G401.6 (cell line): ENCODE measurements at regions not wholly inside any gene's neighbourhood (a gene's known extent, or its start where the extent isn't known, plus 50 kb on each side); places are given as distances from the start of the nearest gene placed in this dataset.
"Not testable (repeated sequence)": the region's sequence is repeated elsewhere in the genome, so short reads cannot be mapped to it uniquely, and the experiment has no call there.

Experiments
- FAIRE-seq: peaks from 2 replicates; lab custom pipeline; 2012; peaks lifted over from hg19 to GRCh38; lab: Jason Lieb, UNC

DNA sequence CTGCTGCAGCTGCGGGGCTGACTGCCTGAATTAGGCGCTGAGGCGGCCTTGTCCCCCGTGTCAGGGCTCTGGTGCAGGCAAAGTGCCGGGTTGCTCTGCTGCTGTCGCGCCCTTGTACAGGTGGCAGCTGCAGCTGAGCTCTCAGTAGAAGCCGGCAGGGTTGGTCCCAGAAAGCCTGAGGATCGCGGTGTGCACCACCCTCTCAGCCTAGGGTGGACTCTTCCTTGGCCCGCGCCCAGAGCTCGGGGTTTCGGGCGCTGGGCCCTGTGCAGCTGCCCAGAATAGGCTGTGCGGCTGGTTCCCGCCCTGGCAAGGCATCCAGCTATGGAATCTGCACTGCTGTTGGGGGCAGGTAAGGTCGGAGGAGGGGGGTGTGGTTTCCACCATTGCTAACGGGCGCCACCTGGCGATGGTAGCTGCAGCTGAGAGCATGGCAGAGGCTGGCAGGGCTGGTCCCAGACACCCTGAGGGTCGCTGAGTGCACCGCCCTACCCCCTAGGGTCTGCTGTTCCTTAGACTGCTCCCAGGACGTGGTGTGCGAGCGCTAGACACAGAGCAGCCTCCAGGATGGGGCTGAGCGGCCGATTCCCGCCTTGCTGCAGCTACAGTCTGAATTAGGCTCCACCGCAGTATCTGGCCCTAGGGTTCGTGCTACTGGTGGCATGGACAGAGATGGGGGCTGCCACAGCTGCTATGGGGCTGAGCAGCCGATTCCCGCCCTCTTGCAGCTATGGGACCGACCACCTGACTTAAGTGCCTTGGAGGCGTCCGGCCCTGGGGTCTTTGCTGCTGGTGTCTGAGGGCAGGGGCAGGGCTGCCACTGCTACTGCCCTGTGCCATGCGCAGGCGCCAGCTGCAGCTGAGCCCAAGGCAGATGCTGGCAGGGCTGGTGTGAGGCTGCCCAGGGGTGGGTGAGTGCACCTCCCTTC is 145.0 kb downstream of the CCDC74A start:
- not testable (repeated sequence) for FAIRE-seq

GRCh38 chr2:131673400-131674173 is 145.9 kb downstream of the CCDC74A start:
- no peak for FAIRE-seq

DNA sequence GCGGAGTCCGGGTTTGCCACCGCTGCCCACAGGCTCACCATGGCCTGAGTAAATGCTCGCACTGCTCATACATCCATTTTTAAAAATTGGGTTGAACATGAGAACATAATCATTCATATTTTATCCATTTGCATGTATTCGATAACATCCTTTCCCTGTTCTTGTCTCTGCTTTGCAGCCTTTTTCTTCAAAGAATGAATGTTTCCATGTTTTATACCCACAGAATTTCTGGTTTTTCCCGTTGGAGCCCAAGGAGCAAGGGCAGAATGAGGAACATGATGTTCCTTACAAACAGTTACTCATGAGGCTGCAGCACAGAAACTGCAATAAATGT is 146.5 kb downstream of the CCDC74A start:
- no peak for FAIRE-seq

DNA sequence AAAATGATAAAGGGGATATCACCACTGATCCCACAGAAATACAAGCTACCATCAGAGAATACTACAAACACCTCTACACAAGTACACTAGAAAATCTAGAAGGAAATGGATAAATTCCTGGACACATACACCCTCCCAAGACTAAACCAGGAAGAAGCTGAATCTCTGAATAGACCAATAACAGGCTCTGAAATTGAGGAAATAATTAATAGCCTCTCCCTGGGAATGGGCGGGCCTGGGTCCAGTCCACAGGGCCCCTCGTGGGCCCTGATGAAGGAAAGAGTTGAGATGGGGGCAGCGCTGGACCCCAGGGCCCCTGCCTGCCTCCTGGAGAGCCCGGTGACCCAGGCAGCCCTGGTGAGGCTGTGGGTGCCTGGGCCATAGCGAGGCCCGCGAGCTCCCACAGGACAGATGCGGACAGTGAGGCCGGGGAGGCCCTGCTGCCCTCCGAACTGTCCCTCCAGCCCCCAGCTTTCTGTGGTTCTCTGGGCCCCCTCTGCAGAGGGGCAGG is 154.0 kb downstream of the CCDC74A start:
- FAIRE-seq: not testable (repeated sequence)

- no peak for FAIRE-seq
Observed at GRCh38 chr2:131682122-131682944, 154.6 kb downstream of the CCDC74A start.

- not testable (repeated sequence) for FAIRE-seq
Observed at GRCh38 chr2:131682945-131683330, 155.2 kb downstream of the CCDC74A start.

- not testable (repeated sequence) for FAIRE-seq
Observed at GRCh38 chr2:131684631-131685316, 157.1 kb downstream of the CCDC74A start.

GRCh38 chr2:131686164-131686893 is 158.6 kb downstream of the CCDC74A start:
- not testable (repeated sequence) for FAIRE-seq

GRCh38 chr2:131686894-131687238 is 159.2 kb downstream of the CCDC74A start:
- not testable (repeated sequence) for FAIRE-seq

DNA sequence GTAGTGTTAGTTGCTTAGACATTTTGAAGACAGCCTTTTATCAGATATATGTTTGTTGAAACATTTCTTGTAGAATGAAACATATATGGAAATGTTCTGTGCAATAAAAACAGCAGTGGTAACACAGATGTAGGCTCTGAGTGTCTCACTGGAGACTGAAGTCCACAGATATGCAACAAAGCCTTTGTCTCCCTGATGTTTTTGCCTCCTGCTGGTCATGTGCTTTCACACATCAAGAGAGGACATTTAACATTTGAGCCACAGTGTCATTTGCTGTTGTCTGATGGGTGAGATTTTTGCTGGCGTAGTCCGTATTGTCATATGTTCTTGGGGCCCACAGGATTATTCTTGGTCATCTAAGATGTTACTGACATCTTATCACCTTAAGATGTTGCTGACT is 161.4 kb downstream of the CCDC74A start:
- FAIRE-seq: not testable (repeated sequence)

GRCh38 chr2:131711268-131711667 is 183.6 kb downstream of the CCDC74A start:
- not testable (repeated sequence) for FAIRE-seq

- not testable (repeated sequence) for FAIRE-seq
Observed at GRCh38 chr2:131717907-131718306, 190.2 kb downstream of the CCDC74A start.

DNA sequence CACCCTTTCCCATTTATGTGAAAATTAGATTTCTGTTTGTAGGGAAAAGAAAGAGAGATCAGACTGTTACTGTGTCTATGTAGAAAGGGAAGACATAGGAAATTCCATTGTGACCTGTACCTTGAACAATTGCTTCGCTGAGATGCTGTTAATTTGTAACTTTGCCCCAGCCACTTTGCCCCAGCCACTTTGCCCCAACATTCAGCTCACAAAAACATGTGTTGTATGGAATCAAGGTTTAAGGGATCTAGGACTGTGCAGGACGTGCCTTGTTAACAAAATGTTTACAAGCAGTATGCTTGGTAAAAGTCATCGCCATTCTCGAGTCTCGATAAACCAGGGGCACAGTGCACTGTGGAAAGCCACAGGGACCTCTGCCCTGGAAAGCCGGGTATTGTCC is 193.5 kb downstream of the CCDC74A start:
- not testable (repeated sequence) for FAIRE-seq

- not testable (repeated sequence) for FAIRE-seq
Observed at GRCh38 chr2:131722256-131722655, 194.6 kb downstream of the CCDC74A start.

GRCh38 chr2:131724019-131724418 is 196.3 kb downstream of the CCDC74A start:
- FAIRE-seq: no peak

DNA sequence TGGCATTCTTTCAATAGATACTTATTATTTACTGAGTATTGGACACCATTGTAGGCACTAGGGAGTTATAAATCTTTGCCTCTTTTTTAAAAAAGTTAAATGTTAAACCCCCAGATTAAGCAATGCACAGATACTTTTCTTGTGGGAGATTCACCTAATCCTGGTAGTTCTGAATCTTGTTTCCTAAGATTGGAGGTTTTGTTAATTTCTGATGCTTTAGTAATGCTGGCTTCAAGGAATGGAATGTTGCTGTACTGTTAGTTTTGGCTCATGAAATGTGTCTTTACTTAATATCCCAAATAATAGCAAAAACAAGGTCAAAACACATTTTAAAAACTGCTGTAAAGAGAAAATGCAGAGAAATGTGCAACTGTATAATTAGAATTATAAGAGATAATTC is 200.8 kb downstream of the CCDC74A start:
- FAIRE-seq: not testable (repeated sequence)

DNA sequence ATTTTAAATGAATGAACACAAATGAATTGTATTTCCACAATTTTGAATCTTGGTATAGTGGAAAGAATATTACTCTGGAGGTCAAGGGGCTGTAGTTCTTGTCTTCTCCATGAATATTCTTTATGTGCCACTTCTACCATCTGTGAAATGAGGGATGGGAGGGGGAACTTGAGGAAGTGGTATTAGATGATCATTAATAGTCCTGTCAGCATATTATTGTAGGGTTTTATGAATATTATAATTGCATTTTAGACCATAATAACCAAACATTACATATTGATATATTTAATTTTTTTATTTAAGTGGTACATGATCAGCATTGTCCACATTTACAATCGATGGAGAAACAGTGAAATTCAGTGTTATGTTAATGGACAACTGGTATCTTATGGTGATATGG is 205.8 kb downstream of the CCDC74A start:
- peak; percentile 34 for FAIRE-seq

GRCh38 chr2:131736406-131736805 is 208.7 kb downstream of the CCDC74A start:
- not testable (repeated sequence) for FAIRE-seq

GRCh38 chr2:131738533-131738932 is 210.8 kb downstream of the CCDC74A start:
- not testable (repeated sequence) for FAIRE-seq

DNA sequence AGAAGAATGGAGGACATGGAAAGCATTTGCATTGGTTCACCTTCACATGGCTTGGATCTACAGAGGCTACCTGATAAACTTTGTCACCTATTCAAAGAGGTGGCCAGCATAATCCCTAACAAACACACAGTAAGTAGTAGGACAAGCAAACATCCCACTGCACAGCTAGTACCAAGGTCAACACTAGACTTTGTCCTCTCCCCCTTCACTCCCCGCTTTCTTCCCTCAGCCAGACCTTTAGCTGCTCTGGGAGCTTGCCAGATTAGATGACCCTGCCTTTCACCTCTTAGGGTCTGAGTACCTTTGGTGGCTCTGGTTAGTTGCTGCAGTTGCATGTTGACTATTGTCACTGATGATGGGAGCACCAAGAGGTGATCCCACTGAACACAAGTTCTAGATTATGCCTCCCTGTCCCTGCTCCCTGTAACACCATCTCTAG is 211.3 kb downstream of the CCDC74A start:
- not testable (repeated sequence) for FAIRE-seq
